Transverse colon (tissue), 4 donors: ENCODE measurements at regions not wholly inside any gene's neighbourhood (a gene's known extent, or its start where the extent isn't known, plus 50 kb on each side); places are given as distances from the start of the nearest gene placed in this dataset.

Source experiments
- DNase-seq: peaks from one replicate; pipeline ENCODE4 v3.0.0-alpha.2; 2019
- H3K27ac ChIP-seq, 4 donors: fragments of 200-600 bp; sonication (generic); 2 replicates each; pipeline ENCODE4 v1.5.1; 2016 to 2018; ENCODE audit warnings: inconsistent platforms in 4 of 4
- H3K27me3 ChIP-seq: fragments of 200-600 bp; sonication (generic); 2 replicates; pipeline ENCODE4 v1.5.1; 2017; ENCODE audit warnings: inconsistent platforms
- H3K36me3 ChIP-seq, 4 donors: fragments of 200-600 bp; sonication (generic); 2 replicates each; pipeline ENCODE4 v1.5.1; 2017 to 2019; ENCODE audit warnings: inconsistent platforms in 4 of 4
- H3K4me1 ChIP-seq, 4 donors: fragments of 200-600 bp; sonication (generic); 2 replicates each; pipeline ENCODE4 v1.5.1; 2017 to 2020; ENCODE audit warnings: inconsistent platforms in 4 of 4
- H3K4me3 ChIP-seq, 4 donors: fragments of 200-600 bp; sonication (generic); 1 replicate in 1 of 4; 2 replicates in 3 of 4; pipeline versions ENCODE4 v1.5.1 to v1.6.1; 2017 to 2019; ENCODE audit warnings: inconsistent platforms in 4 of 4
- H3K9me3 ChIP-seq, 2 donors: fragments of 200-600 bp; sonication (generic); 2 replicates each; pipeline ENCODE4 v1.5.1; 2017 to 2019; ENCODE audit warnings: inconsistent platforms in 2 of 2
- CTCF ChIP-seq, 5 experiments: fragments of 200-600 bp in 3 of 5; fragments of 450-650 bp in 2 of 5; sonication (generic) in 3 of 5; IDR thresholded peaks; 1 replicate in 2 of 5; 2 replicates in 3 of 5; pipeline ENCODE4 v1.5.1; 2016 to 2017; ENCODE audit warnings: antibody characterized with exemption in 5 of 5, inconsistent platforms in 3 of 5, mild to moderate bottlenecking in 2 of 5, moderate library complexity in 1 of 5
- EP300 ChIP-seq: sonication (generic); formaldehyde crosslinking; IDR thresholded peaks from one replicate; pipeline ENCODE4 v1.6.1; 2017; ENCODE audit warnings: antibody characterized with exemption, low read depth
- POLR2A ChIP-seq: fragments of 450-650 bp; IDR thresholded peaks from one replicate; pipeline ENCODE4 v1.6.1; 2016; ENCODE audit warnings: antibody characterized with exemption, mild to moderate bottlenecking, moderate library complexity
- POLR2AphosphoS5 ChIP-seq, 3 donors: sonication (generic); formaldehyde crosslinking; IDR thresholded peaks; one replicate each; pipeline ENCODE4 v1.6.1; 2016; ENCODE audit warnings: antibody characterized with exemption in 3 of 3
- WGBS, 2 donors: methylation state at CpG; one replicate each; pipeline ENCODE4 v1.1.5; 2018; ENCODE audit warnings: low coverage in 1 of 2; 5-methylcytosine and 5-hydroxymethylcytosine counted together
- in situ Hi-C, 4 donors: fragments of 200-750 bp; cut with MboI; loops; one replicate each; pipeline versions ENCODE4 v1.15.0 to v1.15.1; 2017; ENCODE audit warnings: low sequenced_read_pairs in 3 of 4, low pct_ligation_motif_present in 1 of 4, low pct_unique_long_range_greater_than_20kb in 1 of 4
- intact Hi-C: fragments of 100-400 bp; cut with DNase I; formaldehyde crosslinking; loops from one replicate; pipeline ENCODE4 v1.15.1; 2023; ENCODE audit warnings: low total_unique reads

DNA sequence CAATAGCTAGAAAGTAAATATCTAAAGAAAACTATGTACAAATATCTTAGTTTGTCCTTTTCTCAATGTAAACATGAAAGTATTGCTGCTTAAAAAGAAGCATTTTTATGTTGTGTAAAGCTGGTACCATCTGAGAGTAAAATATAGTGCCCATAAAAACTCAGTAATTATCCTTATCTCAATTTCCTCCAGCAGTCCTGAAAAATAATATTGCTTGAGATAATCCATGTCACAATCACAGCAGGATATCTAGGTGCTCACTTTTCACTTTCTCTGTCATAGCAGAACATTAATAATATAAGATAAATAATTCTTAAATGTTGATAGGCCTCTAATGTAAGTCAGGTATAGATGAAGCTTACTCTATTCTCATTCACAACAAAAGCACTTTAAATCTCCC is 285.5 kb downstream of the ZBBX start:
- intact Hi-C loops (no loop called here), in situ Hi-C loops (no loop called here)
- no peaks in the 10 kb centered on the region for H3K9me3 ChIP-seq
- no peaks in the 10 kb centered on the region for H3K27me3 ChIP-seq
- H3K4me3 ChIP-seq: no peak overlapping the region
- no peak for TF ChIP-seq EP300
- TF ChIP-seq CTCF (IDR thresholded peaks at IDR 0.05): no peak
- no peak for TF ChIP-seq POLR2A
- no peak for TF ChIP-seq POLR2AphosphoS5 (IDR thresholded peaks at IDR 0.05)
- peaks cover 0 to 3% (median 0%) of the 10 kb centered on the region in 4 donors for H3K4me1 ChIP-seq
- H3K27ac ChIP-seq: no peak overlapping the region
- H3K36me3 ChIP-seq: no peaks in the 10 kb centered on the region
- no peak for DNase-seq

DNA sequence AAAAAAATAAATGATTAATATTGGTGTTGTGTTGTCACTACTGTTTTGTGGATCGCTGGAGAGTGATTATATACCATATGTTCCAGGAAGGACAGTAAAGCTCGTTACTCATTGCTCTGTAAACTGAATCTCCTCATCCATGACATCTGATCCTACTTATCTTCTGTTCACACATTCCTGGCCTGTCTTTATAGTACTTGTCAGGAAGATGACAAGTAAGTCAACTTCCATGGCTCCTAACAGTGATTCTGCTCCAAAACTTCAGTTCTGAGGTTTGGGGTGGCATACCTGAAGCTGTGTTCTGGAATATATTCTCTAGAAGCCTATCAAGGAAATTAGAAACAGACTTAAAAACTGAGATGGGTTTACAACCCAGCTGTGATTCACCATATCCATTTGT is 288.9 kb downstream of the ZBBX start:
- H3K4me3 ChIP-seq: no peak overlapping the region
- TF ChIP-seq POLR2A (no peak), POLR2AphosphoS5 (IDR thresholded peaks at IDR 0.05) (no peak), EP300 (no peak)
- H3K4me1 ChIP-seq: peaks cover 0 to 3% (median 0%) of the 10 kb centered on the region in 4 donors
- in situ Hi-C loops: no loop called here
- WGBS, 2 donors: 27 to 31% methylated on average over 2 of the region's 2 CpGs
- no peaks in the 10 kb centered on the region for H3K27me3 ChIP-seq
- H3K36me3 ChIP-seq: no peaks in the 10 kb centered on the region
- no peak for DNase-seq
- H3K27ac ChIP-seq: no peak overlapping the region
- intact Hi-C loops: no loop called here
- H3K9me3 ChIP-seq: no peaks in the 10 kb centered on the region

- intact Hi-C loops: no loop called here
- Histone ChIP-seq H3K36me3 (no peaks in the 10 kb centered on the region), H3K4me3 (no peak overlapping the region), H3K27me3 (no peaks in the 10 kb centered on the region), H3K4me1 (no peaks in the 10 kb centered on the region), H3K9me3 (no peaks in the 10 kb centered on the region), H3K27ac (no peak overlapping the region)
- no peak for TF ChIP-seq EP300
- TF ChIP-seq POLR2AphosphoS5 (IDR thresholded peaks at IDR 0.05): no peak
- no peak for TF ChIP-seq CTCF (IDR thresholded peaks at IDR 0.05)
- no peak for TF ChIP-seq POLR2A
- in situ Hi-C loops: no loop called here
- no peak for DNase-seq
- 56% methylated on average over 2 of the region's 2 CpGs; no CpG with 5 or more reads in 1 of the 2 donors for WGBS, 2 donors
Measured at GRCh38 chr3:167084545-167084944, 295.6 kb downstream of the ZBBX start.

DNA sequence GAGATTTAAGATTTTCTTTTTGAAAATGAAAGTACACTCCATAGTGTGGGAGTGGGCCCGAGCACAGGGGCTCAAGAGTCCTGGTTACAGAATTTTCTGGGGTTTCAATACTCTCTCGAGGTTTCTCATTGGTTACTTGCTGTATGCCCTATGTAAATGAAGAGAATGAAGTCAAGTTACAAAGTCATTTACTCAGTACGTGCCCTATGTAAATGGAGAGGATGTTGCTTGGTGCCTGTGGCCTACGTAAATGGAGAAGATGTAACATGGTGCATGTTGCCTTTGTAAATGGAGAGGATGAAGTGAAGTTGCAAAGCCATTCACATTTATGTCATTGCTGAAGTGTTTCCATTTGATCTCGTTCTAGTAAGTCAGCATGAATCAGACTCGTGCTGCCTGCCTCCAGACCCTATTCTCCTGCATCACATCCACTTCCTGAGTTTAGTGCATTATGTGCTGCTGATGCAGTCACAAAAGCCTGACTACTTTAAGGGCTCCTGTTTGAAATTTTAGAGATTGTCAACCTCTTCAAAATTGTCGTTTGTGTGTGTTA is 302.0 kb downstream of the ZBBX start:
- Histone ChIP-seq H3K27me3 (no peaks in the 10 kb centered on the region), H3K36me3 (no peaks in the 10 kb centered on the region), H3K4me3 (no peak overlapping the region), H3K4me1 (no peaks in the 10 kb centered on the region), H3K27ac (no peak overlapping the region), H3K9me3 (no peaks in the 10 kb centered on the region)
- 45 to 64% methylated on average over 6 to 7 of the region's 7 CpGs for WGBS, 2 donors
- TF ChIP-seq POLR2A: no peak
- TF ChIP-seq CTCF (IDR thresholded peaks at IDR 0.05): no peak
- TF ChIP-seq EP300: no peak
- no peak for TF ChIP-seq POLR2AphosphoS5 (IDR thresholded peaks at IDR 0.05)
- no peak for DNase-seq
- in situ Hi-C loops (no loop called here), intact Hi-C loops (no loop called here)

GRCh38 chr3:167067787-167068161 is 312.3 kb downstream of the ZBBX start:
- in situ Hi-C loops: no loop called here
- Histone ChIP-seq H3K27me3 (no peaks in the 10 kb centered on the region), H3K4me3 (no peak overlapping the region), H3K27ac (no peak overlapping the region), H3K36me3 (no peaks in the 10 kb centered on the region), H3K9me3 (no peaks in the 10 kb centered on the region), H3K4me1 (no peaks in the 10 kb centered on the region)
- intact Hi-C loops: no loop called here
- WGBS, 2 donors: 39 to 61% methylated on average over 2 to 3 of the region's 3 CpGs
- DNase-seq: no peak
- TF ChIP-seq POLR2AphosphoS5 (IDR thresholded peaks at IDR 0.05) (no peak), CTCF (IDR thresholded peaks at IDR 0.05) (no peak), POLR2A (no peak), EP300 (no peak)
